ENCODE measurements at regions not wholly inside any gene's neighbourhood (a gene's known extent, or its start where the extent isn't known, plus 50 kb on each side); places are given as distances from the start of the nearest gene placed in this dataset.
"Not testable (repeated sequence)": the region's sequence is repeated elsewhere in the genome, so short reads cannot be mapped to it uniquely, and the experiment has no call there.

DNA sequence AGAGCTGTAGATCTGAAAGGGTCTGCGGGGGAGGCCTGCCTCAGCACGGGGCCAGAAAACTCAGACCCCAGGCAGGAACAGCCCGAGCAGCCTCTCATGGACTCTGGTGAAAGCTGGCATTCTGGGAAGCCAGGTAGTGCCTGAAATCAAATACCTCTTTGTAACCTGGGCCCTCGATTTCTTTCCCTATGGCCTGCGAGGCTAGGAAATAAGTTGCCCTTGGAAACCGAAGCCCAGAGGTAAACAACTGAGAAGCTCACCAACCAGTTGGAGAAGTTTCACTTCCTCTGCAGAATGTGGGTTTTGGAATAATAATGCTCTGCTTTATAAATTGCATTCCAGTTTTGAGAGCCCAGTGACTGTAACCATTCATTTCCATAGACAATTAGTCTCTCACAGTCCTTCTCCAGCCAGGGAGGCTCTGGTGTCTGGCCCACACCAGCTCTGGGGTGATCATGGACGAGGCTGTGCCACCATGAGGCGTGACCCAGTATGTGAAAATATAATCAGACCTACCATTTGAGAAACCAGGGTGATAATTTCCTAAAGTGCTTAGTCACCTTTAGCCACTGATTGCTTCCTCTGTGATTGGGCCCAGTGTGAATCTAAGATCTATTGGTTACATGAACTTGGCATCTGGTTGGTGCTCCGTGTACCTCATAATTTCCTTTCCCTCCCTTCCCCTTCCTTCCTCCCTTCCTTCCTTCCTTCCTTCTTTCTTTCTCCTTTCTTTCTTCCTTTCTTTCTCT is 133.1 kb upstream of the PELI1 start:
- in situ Hi-C loops (cut with HindIII; ENCODE audit: low sequenced_read_pairs) = no loop called here

DNA sequence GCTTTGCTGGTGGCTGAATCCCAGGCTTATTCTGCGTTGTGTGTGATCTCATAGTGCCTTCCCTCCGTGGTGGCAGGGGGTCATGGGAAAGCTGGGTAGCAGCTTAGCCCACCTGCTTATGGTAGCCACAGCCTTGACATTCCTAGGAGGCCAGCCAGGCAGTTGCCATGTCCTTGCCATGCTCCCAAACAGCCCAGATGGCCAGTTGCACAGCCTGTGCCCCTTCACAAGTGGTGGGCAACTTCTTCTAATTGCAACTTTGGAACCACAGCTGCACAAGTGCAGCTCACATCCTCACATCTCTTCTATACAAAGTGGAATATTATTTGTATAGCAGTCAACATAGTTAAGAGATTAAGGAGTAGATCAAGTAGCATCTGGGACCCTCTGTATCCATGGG is 136.6 kb upstream of the PELI1 start:
- in situ Hi-C loops (cut with HindIII; ENCODE audit: low sequenced_read_pairs) = not testable (repeated sequence)

DNA sequence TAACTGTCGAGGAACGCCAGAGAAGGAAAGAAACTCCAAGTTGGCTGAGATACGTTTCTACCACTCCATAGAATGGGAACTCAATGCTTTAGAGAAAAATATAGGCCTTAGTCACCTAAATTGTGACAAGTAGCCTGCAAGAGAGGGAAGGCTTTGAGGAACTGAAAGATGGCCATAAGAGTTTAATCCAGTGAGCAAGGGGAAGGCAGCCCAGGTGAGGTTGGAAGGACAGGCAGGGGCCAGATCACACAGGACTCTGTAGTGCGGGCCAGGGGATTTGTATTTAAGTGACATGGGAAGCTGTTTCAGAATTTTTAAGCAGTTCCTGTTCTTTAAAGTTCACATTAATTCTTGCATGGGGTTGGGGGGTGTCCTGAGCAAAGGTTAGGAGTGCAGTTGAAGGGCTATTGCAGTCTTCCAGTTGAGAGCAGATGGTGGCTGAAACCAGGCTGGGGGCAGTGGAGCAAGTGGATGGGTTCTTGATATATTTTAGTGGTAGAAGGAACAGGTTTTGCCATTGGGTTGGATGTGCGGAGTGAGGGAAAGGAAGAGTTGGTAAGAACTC is 138.9 kb upstream of the PELI1 start:
- in situ Hi-C loops (cut with HindIII; ENCODE audit: low sequenced_read_pairs) = no loop called here

DNA sequence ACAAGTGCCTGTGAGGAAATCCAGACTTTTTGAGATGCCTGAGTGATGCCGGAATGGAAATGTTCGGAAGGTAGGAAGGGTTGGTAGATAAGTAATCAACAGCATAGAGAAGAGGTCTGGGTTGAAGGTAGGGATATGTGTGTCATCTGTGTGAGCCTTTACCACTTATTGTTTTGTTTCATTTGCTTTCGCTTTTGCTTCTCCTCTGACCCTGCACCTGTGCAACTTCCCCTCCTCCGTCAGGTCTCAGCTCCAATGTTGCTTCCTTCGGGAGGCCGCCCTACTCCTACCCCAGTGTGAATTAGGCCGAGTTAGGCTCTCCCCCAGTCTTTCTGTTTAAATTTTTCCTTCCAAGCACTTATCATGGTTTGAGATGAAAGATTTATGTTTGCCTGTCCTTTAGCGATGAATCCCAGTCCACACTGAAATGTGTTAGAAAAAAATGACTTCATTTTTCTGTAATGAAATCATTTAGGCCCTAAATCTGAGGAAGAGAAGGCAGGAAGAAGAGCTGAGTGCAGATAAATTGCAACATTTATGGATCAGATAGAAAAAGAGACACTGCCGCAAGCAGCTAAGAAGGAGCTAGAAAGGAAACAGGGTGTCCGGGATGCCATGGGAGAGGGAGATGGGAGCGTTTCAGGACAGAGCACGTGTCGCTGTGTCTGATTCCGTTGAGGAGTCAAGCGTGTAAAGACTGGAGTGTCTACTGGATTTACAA is 139.6 kb upstream of the PELI1 start:
- in situ Hi-C loops (cut with HindIII; ENCODE audit: low sequenced_read_pairs) = no loop called here

DNA sequence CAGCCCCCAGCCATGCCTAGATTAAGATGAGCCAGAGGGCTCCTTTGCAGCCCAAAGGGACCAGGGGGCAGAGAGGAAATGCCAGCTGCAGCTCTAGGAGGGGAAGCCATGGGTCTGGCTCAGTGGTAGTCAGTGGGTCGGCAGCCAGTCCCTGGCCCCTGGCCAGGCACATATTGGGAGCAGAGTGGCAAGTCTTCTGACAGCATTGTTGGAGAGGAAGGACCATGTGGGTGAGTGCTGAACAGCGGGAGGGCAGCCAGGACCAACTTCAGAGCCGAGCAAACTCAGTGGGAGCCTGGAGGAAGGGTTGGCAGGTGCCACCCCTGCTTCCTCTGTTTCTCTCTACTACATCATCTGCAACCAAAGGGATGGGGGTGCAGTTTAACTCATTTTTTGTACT is 140.5 kb upstream of the PELI1 start:
- in situ Hi-C loops (cut with HindIII; ENCODE audit: low sequenced_read_pairs) = no loop called here

DNA sequence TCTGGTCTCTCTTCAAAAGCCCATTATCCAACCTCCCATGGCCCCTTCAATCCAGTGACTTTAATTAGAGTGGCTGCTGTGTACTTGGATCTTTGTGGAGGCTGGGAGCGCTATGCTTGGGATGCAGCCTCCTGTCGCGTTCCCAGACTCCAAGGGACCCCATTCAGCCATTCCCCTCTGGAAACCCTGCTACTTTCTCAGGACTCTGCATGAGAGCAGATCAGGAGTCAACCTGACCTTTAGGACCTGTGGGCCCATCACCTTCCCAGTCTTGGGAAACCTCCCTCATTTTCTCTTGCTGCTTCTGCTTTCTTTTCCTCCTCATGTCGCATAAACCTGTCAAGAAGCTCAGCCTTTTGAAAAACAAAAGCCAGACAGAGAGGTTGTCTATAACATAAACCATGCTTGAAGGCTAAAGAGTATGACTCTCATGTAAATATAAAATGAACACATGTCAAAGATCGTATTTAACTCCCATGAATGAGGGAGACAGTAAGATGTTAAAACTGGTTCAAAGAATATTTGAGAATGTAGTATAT is 143.1 kb upstream of the PELI1 start:
- in situ Hi-C loops (cut with HindIII; ENCODE audit: low sequenced_read_pairs) = no loop called here

DNA sequence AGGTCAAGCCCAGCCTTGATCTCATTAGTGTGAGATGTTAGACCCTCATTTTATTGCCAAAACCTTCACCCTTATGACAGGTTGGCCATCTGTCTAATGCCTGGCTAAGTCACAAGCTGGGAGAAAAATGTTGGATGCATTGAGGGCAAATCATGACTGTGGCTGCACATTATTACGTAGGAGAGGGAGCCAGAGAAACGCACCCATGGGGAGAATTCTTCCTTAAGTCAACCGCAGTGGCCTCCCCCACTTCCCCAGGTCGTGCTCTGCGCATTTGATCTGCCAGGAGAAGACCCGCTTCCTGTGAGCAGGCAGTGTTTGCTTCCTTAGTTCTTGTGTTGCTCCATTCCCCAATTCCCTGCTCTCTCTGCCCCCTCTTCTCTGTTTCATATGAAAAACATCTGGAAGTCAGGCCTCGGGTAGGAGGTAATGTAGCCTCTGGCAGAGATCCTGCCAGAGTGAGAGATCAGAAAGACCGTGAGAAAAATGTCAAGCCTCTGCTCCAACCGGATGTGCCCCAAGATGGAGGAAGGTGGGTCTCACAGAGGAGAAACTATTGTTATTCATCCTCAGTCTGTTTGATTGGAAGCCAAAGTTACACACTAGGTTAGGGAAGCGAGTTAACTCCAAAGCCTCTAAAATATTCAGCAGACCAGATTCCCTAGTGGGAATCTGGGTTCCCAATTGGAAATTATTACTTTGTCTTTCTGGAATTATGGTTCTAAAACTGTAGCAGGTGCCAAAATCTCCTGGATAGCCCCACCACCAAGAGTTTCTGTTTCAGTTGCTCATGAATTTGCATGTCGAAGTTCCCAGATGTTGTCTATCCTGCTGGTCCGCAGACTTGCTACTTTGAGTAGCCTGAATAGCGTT is 144.3 kb upstream of the PELI1 start:
- in situ Hi-C loops (cut with HindIII; ENCODE audit: low sequenced_read_pairs) = no loop called here

DNA sequence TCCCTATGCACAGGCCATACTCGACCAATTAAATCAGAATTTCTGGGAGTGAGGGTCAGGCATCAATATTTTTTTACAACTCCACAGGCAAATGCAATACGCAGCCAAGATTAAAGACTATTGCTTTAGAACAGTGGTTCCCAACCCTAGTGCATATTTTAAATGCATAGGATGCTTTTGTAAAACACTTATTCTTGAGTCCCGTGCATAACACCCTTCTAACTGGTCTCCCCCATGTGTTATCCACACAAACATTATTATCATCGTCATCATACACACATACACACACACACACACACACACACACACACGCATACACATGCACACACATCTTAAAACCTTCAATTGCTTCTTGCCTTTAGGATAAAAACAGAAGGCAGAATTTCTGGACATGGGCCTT is 145.0 kb upstream of the PELI1 start:
- in situ Hi-C loops (cut with HindIII; ENCODE audit: low sequenced_read_pairs) = no loop called here

DNA sequence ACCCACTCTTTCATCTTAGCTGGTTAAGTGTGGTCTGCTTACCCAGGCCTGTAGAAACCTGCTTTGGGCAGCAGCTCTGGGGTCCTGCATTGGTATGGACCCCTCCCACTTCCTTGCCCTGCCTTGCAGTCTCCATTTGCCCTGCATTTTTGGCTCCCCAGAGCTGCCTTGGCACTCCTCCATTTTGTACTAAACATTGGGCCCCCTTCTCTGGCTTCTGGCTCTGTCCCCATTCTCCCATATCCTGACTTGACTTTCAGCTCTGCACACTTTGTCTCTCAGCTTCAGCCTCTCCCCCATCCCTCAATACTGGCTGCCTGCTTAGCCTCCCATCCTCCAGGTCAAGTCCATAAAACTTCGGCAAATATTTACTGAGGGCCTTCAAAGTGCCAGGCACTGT is 145.5 kb upstream of the PELI1 start:
- in situ Hi-C loops (cut with HindIII; ENCODE audit: low sequenced_read_pairs) = no loop called here

DNA sequence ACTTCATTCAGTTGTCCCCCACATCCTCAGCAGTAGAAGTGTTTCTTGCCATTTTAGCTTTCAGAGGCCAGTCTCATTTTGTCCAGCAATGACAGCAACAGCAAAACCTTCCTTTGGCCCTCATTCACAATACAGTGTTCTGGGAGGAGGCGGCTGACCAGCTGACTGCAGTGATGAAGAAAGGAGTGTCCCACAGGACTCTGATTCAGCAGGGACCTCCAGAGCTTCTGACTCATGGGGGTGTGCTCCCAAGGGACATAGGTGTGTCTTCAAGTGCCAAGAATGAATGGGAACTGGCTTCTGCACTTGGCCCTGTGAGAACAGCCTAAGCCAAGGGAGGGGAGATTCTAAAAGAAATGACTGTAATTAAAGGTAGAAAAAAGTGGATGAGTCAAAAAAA is 147.0 kb upstream of the PELI1 start:
- in situ Hi-C loops (cut with HindIII; ENCODE audit: low sequenced_read_pairs) = no loop called here

DNA sequence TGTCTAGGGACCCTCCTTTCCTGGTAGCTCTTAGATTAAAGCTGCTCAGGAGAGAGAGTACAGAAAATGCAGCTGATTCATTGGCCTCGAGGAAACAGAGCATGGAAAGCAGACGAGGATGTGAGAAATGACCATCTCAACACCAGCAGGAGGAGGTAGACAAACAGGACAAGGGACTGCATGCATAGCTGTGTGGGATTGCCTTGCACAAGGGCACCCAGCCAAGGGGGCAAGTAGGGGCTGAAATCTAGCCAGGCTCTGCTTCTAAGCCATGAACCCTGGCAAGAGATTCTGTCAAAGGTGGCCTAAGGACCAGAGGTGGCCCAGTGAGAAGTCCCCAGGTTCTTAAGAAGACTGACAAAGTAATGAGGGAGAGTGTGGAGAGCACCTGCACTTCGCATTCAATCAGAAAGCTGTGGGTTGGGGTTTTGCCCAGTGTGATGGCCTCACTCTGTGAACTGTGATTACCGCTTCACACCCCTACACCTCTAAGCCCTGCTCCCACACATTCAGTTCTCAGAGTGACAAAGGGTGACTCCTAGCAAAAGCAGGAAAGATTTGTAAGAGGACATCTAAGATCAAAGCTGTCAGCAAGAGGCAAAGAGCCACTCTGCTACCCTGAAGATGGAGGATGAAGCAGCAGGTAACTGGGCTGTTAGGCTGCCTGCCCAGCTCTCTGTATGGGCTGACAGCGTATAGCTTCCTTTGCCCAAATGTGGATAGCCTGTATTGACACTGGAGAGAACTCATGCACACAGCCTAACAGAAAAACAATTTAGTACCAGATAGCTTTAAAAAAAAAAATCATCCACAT is 151.3 kb upstream of the PELI1 start:
- in situ Hi-C loops (cut with HindIII; ENCODE audit: low sequenced_read_pairs) = no loop called here

DNA sequence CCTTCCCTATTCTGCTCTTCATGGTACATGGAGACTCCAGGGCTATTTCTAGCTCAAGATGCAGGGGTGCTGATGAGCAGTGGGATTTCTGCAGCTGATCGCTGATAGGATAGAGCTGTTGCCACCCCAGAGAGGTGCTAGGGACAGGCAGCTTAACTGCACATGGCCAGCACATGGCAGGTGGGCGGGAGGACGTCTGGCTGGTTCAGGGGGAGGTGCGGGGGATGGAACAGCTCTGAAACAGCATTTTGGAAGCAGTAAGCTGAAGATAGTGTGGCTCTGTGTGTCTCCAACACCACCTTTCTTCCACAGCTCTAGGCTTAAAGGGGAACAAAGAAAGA is 151.9 kb upstream of the PELI1 start:
- in situ Hi-C loops (cut with HindIII; ENCODE audit: low sequenced_read_pairs) = no loop called here

DNA sequence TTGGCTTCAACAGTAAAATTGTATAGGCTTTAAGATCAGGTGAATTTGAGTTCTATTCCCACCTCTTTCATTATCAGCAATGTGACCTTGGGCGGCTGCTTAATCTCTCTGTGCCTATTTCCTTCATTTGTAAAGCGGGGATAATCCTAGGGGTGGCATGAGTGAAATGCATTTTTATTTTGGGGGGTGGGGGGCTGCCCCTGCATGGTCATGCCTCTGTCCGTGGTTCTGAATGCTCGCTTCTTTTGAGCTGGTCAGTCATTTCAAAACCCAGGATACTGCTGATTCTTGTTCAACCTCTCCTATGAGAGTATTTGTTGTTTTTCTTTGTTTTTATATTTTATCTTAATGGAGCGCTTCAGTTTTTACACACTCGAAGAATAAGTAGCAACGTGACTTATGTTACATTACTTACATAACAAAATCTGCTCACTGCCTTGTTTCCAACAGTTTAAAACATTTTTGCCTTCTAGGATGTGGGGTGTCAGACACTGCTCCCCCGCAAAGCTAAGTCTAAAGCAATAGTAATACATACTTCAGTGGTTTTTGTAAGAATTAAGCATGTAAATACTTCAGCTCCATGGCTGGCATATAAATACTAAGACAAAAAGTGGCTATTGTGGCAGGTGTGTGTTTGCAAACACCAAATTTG is 152.6 kb upstream of the PELI1 start:
- in situ Hi-C loops (cut with HindIII; ENCODE audit: low sequenced_read_pairs) = no loop called here

DNA sequence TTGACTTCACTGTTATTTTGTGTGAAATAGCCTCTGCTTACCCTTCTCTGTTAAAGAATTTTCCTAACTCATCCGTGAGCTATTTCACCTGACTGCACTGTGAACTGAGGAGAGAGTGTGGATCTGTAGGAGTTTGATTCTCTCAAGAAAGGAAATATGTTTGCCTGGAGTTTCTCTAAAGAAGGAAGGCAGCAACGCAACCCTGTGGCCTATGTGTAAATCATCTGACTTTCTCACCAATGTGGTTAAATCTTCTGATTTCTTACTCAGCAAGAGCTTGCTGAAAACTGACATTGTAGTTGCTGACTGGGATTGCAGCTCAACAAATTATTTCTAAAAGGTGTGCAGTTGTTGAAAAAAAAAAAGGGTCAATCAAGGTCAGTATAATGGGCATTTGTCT is 153.9 kb upstream of the PELI1 start:
- in situ Hi-C loops (cut with HindIII; ENCODE audit: low sequenced_read_pairs) = no loop called here

DNA sequence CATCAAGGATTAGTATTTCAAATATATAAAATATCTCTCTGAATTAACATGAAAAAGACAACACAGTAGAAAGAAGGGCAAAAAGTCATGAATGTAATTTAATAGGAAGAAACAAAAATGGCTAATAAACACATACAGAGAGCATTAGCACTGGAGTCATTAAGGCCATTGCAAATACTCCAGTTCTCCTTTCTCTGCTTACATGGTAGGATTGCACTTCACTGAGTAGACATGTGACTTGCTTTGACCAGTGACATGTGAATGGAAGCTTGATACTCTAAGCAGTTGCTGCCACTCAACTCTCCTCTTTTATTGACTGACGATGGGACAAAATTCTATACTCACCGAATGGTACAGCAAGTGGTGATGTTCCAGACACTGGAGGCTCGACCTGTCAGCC is 153.9 kb upstream of the LGALSL start:
- in situ Hi-C loops (cut with HindIII; ENCODE audit: low sequenced_read_pairs) = no loop called here

DNA sequence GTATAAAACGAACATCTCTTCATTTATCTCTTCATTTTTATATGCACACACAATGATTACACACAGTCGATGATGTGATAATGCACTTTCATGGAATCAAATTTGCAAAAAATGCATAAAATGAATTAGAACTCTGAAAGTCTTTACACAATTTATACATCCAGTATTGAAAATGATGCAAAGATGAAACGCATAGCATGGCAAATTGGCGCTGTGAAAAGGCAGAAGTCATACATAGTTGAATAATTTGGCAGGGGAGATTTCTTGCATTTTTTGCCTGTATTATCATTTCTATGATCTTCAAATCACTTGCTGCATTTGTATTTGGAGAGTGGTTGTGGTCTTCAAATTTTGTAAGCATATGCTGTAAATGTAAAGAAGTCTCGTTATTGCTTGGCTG is 150.7 kb upstream of the LGALSL start:
- in situ Hi-C loops (cut with HindIII; ENCODE audit: low sequenced_read_pairs) = no loop called here

DNA sequence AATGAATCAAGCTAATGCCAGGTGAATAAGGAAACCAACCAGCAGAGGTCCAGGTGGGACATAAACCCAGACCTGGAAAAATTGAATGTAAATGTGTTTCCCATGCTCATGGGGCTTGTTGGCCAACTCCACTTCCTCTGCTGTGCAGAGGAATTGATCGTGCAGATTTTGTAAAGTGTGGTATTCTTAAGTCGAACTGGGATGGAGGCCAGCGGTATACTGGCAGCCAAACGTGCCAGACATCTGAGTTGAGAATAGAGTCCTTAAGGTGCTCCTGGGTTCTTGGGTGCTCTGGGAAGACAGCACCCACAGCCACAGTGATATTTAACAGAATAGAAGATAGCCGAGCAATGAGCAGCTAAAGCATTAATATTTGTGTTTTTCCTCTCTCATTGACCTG is 146.5 kb upstream of the LGALSL start:
- in situ Hi-C loops (cut with HindIII; ENCODE audit: low sequenced_read_pairs) = no loop called here

DNA sequence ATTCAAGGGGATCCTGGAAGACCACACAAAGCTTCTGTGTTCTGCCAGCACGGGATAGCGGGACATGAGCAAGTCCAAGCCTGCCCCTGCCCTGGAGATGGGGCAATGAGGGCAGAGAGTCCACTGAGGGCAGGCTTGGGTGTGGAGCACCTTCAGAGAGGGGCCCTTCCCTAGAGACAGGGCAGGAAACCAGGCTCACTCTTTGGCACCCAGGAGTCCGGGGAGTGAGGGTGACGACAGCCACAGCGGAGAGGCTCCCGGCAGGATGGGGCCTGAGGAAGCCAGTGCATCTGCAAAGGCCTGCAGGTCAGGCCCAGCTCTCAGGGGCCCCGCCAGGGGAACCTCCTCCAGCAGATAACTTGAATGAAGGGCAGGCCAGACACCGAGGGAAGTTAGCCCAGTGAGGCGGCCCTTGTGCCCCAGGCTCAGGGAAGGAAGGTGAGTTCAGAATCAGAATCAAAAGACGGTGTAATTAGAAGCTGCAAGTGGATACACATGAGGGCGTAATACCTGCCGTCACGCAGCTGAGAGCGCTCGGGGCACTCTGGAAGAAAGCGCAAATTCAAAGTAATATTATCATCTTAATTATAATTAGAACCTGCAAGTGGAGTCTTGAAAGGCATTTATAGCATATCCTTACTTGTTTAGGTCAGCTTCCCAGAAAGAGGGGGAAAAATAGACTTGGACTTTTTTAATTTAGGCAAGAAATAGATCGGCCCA is 142.6 kb upstream of the LGALSL start:
- in situ Hi-C loops (cut with HindIII; ENCODE audit: low sequenced_read_pairs) = no loop called here

DNA sequence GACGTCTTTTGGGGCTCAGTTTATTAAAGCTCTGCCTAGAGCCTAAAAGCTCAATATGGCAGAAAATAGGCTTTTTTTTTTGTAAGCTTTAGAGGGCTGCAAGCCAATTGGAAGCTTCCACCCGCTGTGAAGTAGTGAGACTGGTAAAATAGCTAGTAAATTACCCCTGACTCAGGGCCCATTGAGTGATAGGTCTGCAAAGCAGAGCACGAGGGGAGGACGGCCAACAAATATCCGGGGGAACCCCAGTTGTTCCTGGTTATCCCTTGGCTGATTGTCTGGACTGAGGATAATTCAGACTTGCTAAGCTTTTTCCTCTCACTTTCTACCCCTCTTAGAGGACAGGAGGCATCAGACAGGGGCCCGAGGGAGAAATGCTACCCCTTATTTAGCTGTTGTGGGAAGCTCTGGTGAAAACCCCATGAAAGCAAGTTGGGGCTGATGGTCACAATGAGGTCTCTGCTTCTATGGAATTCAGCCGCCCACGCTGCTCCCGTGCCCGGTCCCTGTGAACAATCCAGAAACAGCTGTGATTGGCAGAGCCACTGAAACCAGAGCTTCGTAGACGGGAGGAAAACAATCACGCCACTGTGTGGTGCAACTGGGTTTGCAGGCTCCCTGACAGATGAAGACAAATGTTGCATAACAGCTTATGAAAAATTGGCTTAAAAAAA is 141.9 kb upstream of the LGALSL start:
- in situ Hi-C loops (cut with HindIII; ENCODE audit: low sequenced_read_pairs) = no loop called here

All from DLD1 (cell line).